GM12891 (cell line): ENCODE measurements at regions not wholly inside any gene's neighbourhood (a gene's known extent, or its start where the extent isn't known, plus 50 kb on each side); places are given as distances from the start of the nearest gene placed in this dataset.

Experiments used
- POLR2A ChIP-seq: IDR thresholded peaks from 2 replicates; pipeline ENCODE4 v1.6.1; 2011; ENCODE audit warnings: low read depth, low read length, control low read depth
- POLR2AphosphoS5 ChIP-seq: IDR thresholded peaks from 2 replicates; pipeline ENCODE4 v1.6.1; 2011; ENCODE audit warnings: low read depth, low read length, control low read depth
- SPI1 ChIP-seq: IDR thresholded peaks from 2 replicates; pipeline ENCODE4 v1.6.1; 2011; ENCODE audit warnings: low read depth, low read length, control low read depth
- TAF1 ChIP-seq: IDR thresholded peaks from 2 replicates; pipeline ENCODE4 v1.6.1; 2011; ENCODE audit warnings: low read depth, low read length, control low read depth

DNA sequence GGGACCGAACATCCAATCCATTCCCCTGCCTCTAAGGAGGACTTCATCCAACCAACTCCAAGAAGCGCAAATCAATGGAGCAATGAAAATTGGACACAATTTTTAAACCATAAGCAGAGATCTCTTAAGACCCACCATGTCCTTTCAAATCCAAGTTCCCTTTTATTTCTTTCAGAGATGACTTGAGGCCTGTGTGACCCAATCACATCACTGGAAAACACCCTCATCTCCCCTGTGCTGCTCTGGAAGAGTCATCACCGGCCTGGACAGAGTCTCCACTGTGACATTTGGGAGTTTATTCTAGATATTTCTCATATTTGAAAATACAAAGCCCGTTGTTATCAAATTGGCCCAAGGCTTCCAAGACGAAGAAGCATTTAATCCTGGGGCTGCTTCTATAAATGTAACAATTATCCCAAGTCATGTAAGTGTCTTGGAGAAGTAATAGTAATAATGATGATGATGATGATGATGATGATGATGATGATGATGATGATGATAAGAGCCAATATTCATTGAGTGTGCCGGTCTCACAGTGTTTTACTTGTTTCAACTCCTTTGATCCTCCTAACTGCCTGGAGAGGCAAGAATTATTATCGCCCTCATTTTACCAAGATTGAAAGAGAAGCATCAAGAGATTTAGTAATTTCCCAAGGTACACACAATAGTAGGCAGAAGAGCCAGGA lies 72.1 kb downstream of the COPRS start:
- TF ChIP-seq POLR2AphosphoS5 (no peak), SPI1 (no peak), TAF1 (no peak), POLR2A (no peak)
